ENCODE measurements at regions not wholly inside any gene's neighbourhood (a gene's known extent, or its start where the extent isn't known, plus 50 kb on each side); places are given as distances from the start of the nearest gene placed in this dataset.

GRCh38 chr18:39296293-39296888, 1730.8 kb upstream of the CELF4 start:
- TF ChIP-seq CTCF (conservative IDR thresholded peaks at IDR 0.05; ENCODE audit: low read depth in 2 of 2) (no peak), EZH2 (IDR thresholded peaks at IDR 0.05; ENCODE audit: low read depth, unreplicated experiment) (no peak), POLR2AphosphoS5 (IDR thresholded peaks at IDR 0.05; ENCODE audit: low read depth) (no peak), EZH2phosphoT487 (IDR thresholded peaks at IDR 0.05; ENCODE audit: unreplicated experiment) (no peak), CREB1 (CRISPR knock-in tag; IDR thresholded peaks at IDR 0.05; ENCODE audit: low read depth) (no peak), ZNF462 (CRISPR knock-in tag; IDR thresholded peaks at IDR 0.05) (no peak), REST (IDR thresholded peaks at IDR 0.05; ENCODE audit: unreplicated experiment) (no peak), JUNB (IDR thresholded peaks at IDR 0.05; ENCODE audit: unreplicated experiment) (no peak), ZNF114 (CRISPR knock-in tag; IDR thresholded peaks at IDR 0.05) (no peak)

All from GM23338 (cell line).